H1 (cell line): ENCODE measurements at regions not wholly inside any gene's neighbourhood (a gene's known extent, or its start where the extent isn't known, plus 50 kb on each side); places are given as distances from the start of the nearest gene placed in this dataset.

ENCODE experiments used
- ATF2 ChIP-seq: IDR thresholded peaks from 2 replicates; pipeline ENCODE4 v1.6.1; 2012; ENCODE audit warnings: low read length, inconsistent platforms
- CBX8 ChIP-seq: fragments of 300-800, 300-1000 bp; sonication (generic); IDR thresholded peaks from 2 replicates; pipeline ENCODE4 v1.7.1; 2016; ENCODE audit warnings: low read depth, low read length, borderline replicate concordance
- CHD1 ChIP-seq: IDR thresholded peaks from 2 replicates; pipeline ENCODE4 v1.6.1; 2012; ENCODE audit warnings: low read depth, low read length, improper control_type of control experiment
- FOSL1 ChIP-seq: IDR thresholded peaks from 2 replicates; pipeline ENCODE4 v1.6.1; 2011; ENCODE audit warnings: mild to moderate bottlenecking, low read depth, low read length, moderate library complexity; ENCODE audit not compliant: insufficient read depth
- JUND ChIP-seq: IDR thresholded peaks from 2 replicates; pipeline ENCODE4 v1.6.1; 2011; ENCODE audit warnings: mild to moderate bottlenecking, improper control_type of control experiment, low read length
- POLR2A ChIP-seq, 2 experiments: IDR thresholded peaks; 1 replicate in 1 of 2; 2 replicates in 1 of 2; pipeline ENCODE4 v1.6.1; 2011; ENCODE audit warnings: low read depth in 2 of 2, low read length in 2 of 2, mild to moderate bottlenecking in 2 of 2; ENCODE audit errors: control extremely low read depth in 1 of 2
- RBBP5 ChIP-seq: IDR thresholded peaks from 2 replicates; pipeline ENCODE4 v1.7.1; 2012; ENCODE audit warnings: low read depth, mild to moderate bottlenecking, inconsistent platforms, low read length, moderate library complexity, borderline replicate concordance
- TAF7 ChIP-seq: optimal IDR thresholded peaks from 2 replicates; pipeline ENCODE3; 2011; ENCODE audit warnings: low read depth, mild to moderate bottlenecking, inconsistent platforms, low read length, moderate library complexity, borderline replicate concordance
- TBP ChIP-seq: IDR thresholded peaks from 2 replicates; pipeline ENCODE4 v1.6.1; 2011; ENCODE audit warnings: low read depth, low read length, improper control_type of control experiment
- TF ChIP-seq, protein P1 (sequence below): fragments of 300-600 bp; sonication (generic); IDR thresholded peaks from 2 replicates; pipeline ENCODE4 v1.7.1; 2012; ENCODE audit warnings: low read length, moderate library complexity, mild to moderate bottlenecking, inconsistent platforms; ENCODE audit not compliant: insufficient replicate concordance

DNA sequence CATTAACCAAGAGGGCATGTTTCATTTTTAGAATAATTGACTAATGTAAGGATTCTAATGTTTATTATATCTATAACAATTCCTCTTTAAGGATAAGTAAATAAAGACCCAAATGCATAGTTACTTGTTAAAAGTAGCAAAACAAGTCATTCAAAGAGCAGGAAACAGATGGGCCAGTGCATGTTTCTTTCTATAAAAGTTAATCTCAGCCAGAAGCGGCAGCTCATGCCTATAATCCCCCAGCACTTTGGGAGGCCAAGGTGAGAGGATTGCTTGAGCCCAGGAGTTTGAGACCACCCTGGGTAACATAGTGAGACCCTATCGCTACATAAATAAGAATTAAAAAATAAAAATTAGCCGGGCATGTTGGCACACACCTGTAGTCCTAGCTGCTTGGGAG lies 391.0 kb upstream of the RGS6 start (continued):
- TF ChIP-seq ATF2 (no peak), CBX8 (no peak), FOSL1 (no peak), TAF7 (no peak), TBP (no peak), RBBP5 (no peak), JUND (no peak), POLR2A (IDR thresholded peaks at IDR 0.05; ENCODE audit: control extremely low read depth in 1 of 2, low read depth in 2 of 2, low read length in 2 of 2) (no peak), CHD1 (no peak)
- TF ChIP-seq, protein P1, sequence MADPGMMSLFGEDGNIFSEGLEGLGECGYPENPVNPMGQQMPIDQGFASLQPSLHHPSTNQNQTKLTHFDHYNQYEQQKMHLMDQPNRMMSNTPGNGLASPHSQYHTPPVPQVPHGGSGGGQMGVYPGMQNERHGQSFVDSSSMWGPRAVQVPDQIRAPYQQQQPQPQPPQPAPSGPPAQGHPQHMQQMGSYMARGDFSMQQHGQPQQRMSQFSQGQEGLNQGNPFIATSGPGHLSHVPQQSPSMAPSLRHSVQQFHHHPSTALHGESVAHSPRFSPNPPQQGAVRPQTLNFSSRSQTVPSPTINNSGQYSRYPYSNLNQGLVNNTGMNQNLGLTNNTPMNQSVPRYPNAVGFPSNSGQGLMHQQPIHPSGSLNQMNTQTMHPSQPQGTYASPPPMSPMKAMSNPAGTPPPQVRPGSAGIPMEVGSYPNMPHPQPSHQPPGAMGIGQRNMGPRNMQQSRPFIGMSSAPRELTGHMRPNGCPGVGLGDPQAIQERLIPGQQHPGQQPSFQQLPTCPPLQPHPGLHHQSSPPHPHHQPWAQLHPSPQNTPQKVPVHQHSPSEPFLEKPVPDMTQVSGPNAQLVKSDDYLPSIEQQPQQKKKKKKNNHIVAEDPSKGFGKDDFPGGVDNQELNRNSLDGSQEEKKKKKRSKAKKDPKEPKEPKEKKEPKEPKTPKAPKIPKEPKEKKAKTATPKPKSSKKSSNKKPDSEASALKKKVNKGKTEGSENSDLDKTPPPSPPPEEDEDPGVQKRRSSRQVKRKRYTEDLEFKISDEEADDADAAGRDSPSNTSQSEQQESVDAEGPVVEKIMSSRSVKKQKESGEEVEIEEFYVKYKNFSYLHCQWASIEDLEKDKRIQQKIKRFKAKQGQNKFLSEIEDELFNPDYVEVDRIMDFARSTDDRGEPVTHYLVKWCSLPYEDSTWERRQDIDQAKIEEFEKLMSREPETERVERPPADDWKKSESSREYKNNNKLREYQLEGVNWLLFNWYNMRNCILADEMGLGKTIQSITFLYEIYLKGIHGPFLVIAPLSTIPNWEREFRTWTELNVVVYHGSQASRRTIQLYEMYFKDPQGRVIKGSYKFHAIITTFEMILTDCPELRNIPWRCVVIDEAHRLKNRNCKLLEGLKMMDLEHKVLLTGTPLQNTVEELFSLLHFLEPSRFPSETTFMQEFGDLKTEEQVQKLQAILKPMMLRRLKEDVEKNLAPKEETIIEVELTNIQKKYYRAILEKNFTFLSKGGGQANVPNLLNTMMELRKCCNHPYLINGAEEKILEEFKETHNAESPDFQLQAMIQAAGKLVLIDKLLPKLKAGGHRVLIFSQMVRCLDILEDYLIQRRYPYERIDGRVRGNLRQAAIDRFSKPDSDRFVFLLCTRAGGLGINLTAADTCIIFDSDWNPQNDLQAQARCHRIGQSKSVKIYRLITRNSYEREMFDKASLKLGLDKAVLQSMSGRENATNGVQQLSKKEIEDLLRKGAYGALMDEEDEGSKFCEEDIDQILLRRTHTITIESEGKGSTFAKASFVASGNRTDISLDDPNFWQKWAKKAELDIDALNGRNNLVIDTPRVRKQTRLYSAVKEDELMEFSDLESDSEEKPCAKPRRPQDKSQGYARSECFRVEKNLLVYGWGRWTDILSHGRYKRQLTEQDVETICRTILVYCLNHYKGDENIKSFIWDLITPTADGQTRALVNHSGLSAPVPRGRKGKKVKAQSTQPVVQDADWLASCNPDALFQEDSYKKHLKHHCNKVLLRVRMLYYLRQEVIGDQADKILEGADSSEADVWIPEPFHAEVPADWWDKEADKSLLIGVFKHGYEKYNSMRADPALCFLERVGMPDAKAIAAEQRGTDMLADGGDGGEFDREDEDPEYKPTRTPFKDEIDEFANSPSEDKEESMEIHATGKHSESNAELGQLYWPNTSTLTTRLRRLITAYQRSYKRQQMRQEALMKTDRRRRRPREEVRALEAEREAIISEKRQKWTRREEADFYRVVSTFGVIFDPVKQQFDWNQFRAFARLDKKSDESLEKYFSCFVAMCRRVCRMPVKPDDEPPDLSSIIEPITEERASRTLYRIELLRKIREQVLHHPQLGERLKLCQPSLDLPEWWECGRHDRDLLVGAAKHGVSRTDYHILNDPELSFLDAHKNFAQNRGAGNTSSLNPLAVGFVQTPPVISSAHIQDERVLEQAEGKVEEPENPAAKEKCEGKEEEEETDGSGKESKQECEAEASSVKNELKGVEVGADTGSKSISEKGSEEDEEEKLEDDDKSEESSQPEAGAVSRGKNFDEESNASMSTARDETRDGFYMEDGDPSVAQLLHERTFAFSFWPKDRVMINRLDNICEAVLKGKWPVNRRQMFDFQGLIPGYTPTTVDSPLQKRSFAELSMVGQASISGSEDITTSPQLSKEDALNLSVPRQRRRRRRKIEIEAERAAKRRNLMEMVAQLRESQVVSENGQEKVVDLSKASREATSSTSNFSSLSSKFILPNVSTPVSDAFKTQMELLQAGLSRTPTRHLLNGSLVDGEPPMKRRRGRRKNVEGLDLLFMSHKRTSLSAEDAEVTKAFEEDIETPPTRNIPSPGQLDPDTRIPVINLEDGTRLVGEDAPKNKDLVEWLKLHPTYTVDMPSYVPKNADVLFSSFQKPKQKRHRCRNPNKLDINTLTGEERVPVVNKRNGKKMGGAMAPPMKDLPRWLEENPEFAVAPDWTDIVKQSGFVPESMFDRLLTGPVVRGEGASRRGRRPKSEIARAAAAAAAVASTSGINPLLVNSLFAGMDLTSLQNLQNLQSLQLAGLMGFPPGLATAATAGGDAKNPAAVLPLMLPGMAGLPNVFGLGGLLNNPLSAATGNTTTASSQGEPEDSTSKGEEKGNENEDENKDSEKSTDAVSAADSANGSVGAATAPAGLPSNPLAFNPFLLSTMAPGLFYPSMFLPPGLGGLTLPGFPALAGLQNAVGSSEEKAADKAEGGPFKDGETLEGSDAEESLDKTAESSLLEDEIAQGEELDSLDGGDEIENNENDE: no peak
